Fibroblast of peridontal ligament (primary cell): ENCODE measurements at regions not wholly inside any gene's neighbourhood (a gene's known extent, or its start where the extent isn't known, plus 50 kb on each side); places are given as distances from the start of the nearest gene placed in this dataset.

Experiments used
- DNase-seq: peaks from one replicate; pipeline ENCODE4 v3.0.0-alpha.2; 2010; ENCODE audit errors: extremely low read depth

- no peak for DNase-seq
Observed at GRCh38 chr2:146814971-146815370, 1029.9 kb upstream of the ACVR2A start.

- no peak for DNase-seq
Observed at GRCh38 chr2:146807568-146808168, 1037.2 kb upstream of the ACVR2A start.

GRCh38 chr2:146806364-146807005, 1038.3 kb upstream of the ACVR2A start:
- DNase-seq: peak; percentile 13

GRCh38 chr2:146804288-146804687, 1040.5 kb upstream of the ACVR2A start:
- DNase-seq: no peak

GRCh38 chr2:146801886-146802285, 1042.9 kb upstream of the ACVR2A start:
- DNase-seq: no peak

GRCh38 chr2:146786396-146786795, 1058.4 kb upstream of the ACVR2A start:
- no peak for DNase-seq

- DNase-seq: no peak
Observed at GRCh38 chr2:146785101-146785500, 1059.7 kb upstream of the ACVR2A start.

GRCh38 chr2:146784602-146785001, 1060.2 kb upstream of the ACVR2A start:
- no peak for DNase-seq

GRCh38 chr2:146777181-146777580, 1067.6 kb upstream of the ACVR2A start:
- no peak for DNase-seq

GRCh38 chr2:146776596-146776995, 1068.2 kb upstream of the ACVR2A start:
- no peak for DNase-seq

GRCh38 chr2:146771531-146771930, 1073.3 kb upstream of the ACVR2A start:
- DNase-seq: no peak

GRCh38 chr2:146764301-146764700, 1080.5 kb upstream of the ACVR2A start:
- no peak for DNase-seq

GRCh38 chr2:146762786-146763185, 1082.0 kb upstream of the ACVR2A start:
- no peak for DNase-seq

- no peak for DNase-seq
Observed at GRCh38 chr2:146754606-146755005, 1090.2 kb upstream of the ACVR2A start.

GRCh38 chr2:146748046-146748445, 1096.8 kb upstream of the ACVR2A start:
- no peak for DNase-seq

- DNase-seq: no peak
Observed at GRCh38 chr2:146741260-146741659, 1103.6 kb upstream of the ACVR2A start.

- DNase-seq: no peak
Observed at GRCh38 chr2:146734821-146735190, 1110.0 kb upstream of the ACVR2A start.

- peak; percentile 82 for DNase-seq
Observed at GRCh38 chr2:146734042-146734820, 1110.6 kb upstream of the ACVR2A start.

GRCh38 chr2:146730882-146731281, 1113.9 kb upstream of the ACVR2A start:
- peak; percentile 37 for DNase-seq

- no peak for DNase-seq
Observed at GRCh38 chr2:146721486-146721885, 1123.3 kb upstream of the ACVR2A start.

GRCh38 chr2:146720170-146720569, 1124.7 kb upstream of the ACVR2A start:
- DNase-seq: no peak

GRCh38 chr2:146716591-146716990, 1128.2 kb upstream of the ACVR2A start:
- DNase-seq: no peak

- DNase-seq: no peak
Observed at GRCh38 chr2:146709004-146709403, 1135.8 kb upstream of the ACVR2A start.
